MCF 10A (cell line): ENCODE measurements at regions not wholly inside any gene's neighbourhood (a gene's known extent, or its start where the extent isn't known, plus 50 kb on each side); places are given as distances from the start of the nearest gene placed in this dataset.

Experiments
- BruUV-seq: library from RNA; stranded (reverse); fragments of 400-500 nt; replicated peaks from 2 replicates; lab custom pipeline; 2021; lab: Mats Ljungman, UMichigan
- CTCF ChIA-PET: fragments of 300-600 bp; sonication (Branson Sonifier 250); formaldehyde crosslinking; extraction: SDS; loops from one replicate; lab custom pipeline; 2021; ENCODE audit warnings: antibody characterized with exemption, inconsistent platforms; lab: Yijun Ruan, JAX
- POLR2A ChIA-PET: fragments of 300-600, 350-650 bp; sonication (Branson Sonifier 250); formaldehyde crosslinking; extraction: SDS; loops from one replicate; lab custom pipeline; 2020; ENCODE audit warnings: antibody characterized with exemption, inconsistent platforms; lab: Yijun Ruan, JAX
- DNase-seq: peaks from one replicate; pipeline ENCODE4 v3.0.0-alpha.2; 2018; ENCODE audit not compliant: unreplicated experiment
- H3K27ac Mint-ChIP-seq: one replicate; pipeline ENCODE4 v1.8.0; 2022; ENCODE audit warnings: mild to moderate bottlenecking, low read depth, mixed read lengths; ENCODE audit not compliant: unreplicated experiment
- H3K27me3 Mint-ChIP-seq: one replicate; pipeline ENCODE4 v1.8.0; 2022; ENCODE audit warnings: mixed read lengths; ENCODE audit not compliant: insufficient read depth, unreplicated experiment
- H3K36me3 Mint-ChIP-seq: one replicate; pipeline ENCODE4 v1.8.0; 2022; ENCODE audit warnings: mild to moderate bottlenecking, moderate library complexity, mixed read lengths; ENCODE audit not compliant: insufficient read depth, unreplicated experiment
- H3K4me1 Mint-ChIP-seq: one replicate; pipeline ENCODE4 v1.8.0; 2022; ENCODE audit warnings: mixed read lengths; ENCODE audit not compliant: insufficient read depth, unreplicated experiment
- H3K4me3 Mint-ChIP-seq: one replicate; pipeline ENCODE4 v1.8.0; 2022; ENCODE audit warnings: mild to moderate bottlenecking, moderate library complexity, mixed read lengths; ENCODE audit not compliant: unreplicated experiment
- H3K9me3 Mint-ChIP-seq: one replicate; pipeline ENCODE4 v1.8.0; 2022; ENCODE audit warnings: mixed read lengths; ENCODE audit not compliant: unreplicated experiment
- intact Hi-C: fragments of 100-400 bp; cut with micrococcal nuclease; formaldehyde crosslinking; loops from 2 replicates; pipeline ENCODE4 v1.14.1; 2022
- TF ChIP-seq, protein P1 (sequence below): fragments of 200-600 bp; IDR thresholded peaks from one replicate; pipeline ENCODE4 v1.8.0; 2022; ENCODE audit warnings: antibody characterized with exemption, mild to moderate bottlenecking; ENCODE audit not compliant: unreplicated experiment

DNA sequence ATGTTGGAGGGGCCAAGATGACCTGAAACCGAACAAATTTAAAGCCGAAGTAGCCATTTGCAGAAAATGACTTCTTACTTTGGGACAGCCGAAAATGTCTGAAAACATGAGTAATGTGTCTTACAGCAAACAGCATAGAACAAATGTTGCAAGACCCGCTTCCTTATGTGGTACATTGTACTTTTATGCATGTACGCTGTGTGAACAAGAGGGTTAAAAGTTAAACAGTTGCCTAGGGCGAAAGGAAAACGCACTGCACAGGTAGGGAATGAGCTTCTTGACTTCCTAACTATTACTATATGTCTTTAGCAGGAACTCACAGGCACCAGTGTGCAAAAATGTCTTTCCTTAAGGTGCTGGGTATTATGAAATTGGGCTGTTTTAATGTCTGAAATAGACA, 303.5 kb upstream of the MGMT start:
- no TSS peak for BruUV-seq
- intact Hi-C loops = no loop called here
- ChIA-PET POLR2A (no interaction called here), CTCF (interaction anchor here (0.6 kb wide), 1 partner anchor 1864 kb away, joined by 3 read pairs; no protein-coding TSS in a partner anchor)
- H3K36me3 Mint-ChIP-seq = peaks cover 6% of the 10 kb centered on the region
- peaks cover 15% of the 10 kb centered on the region for H3K4me1 Mint-ChIP-seq
- no peak overlapping the region for H3K4me3 Mint-ChIP-seq
- H3K9me3 Mint-ChIP-seq = no peaks in the 10 kb centered on the region
- no peaks in the 10 kb centered on the region for H3K27me3 Mint-ChIP-seq
- no peak overlapping the region for H3K27ac Mint-ChIP-seq
- TF ChIP-seq, protein P1, sequence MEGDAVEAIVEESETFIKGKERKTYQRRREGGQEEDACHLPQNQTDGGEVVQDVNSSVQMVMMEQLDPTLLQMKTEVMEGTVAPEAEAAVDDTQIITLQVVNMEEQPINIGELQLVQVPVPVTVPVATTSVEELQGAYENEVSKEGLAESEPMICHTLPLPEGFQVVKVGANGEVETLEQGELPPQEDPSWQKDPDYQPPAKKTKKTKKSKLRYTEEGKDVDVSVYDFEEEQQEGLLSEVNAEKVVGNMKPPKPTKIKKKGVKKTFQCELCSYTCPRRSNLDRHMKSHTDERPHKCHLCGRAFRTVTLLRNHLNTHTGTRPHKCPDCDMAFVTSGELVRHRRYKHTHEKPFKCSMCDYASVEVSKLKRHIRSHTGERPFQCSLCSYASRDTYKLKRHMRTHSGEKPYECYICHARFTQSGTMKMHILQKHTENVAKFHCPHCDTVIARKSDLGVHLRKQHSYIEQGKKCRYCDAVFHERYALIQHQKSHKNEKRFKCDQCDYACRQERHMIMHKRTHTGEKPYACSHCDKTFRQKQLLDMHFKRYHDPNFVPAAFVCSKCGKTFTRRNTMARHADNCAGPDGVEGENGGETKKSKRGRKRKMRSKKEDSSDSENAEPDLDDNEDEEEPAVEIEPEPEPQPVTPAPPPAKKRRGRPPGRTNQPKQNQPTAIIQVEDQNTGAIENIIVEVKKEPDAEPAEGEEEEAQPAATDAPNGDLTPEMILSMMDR = no peak
- peak; percentile 88 for DNase-seq

DNA sequence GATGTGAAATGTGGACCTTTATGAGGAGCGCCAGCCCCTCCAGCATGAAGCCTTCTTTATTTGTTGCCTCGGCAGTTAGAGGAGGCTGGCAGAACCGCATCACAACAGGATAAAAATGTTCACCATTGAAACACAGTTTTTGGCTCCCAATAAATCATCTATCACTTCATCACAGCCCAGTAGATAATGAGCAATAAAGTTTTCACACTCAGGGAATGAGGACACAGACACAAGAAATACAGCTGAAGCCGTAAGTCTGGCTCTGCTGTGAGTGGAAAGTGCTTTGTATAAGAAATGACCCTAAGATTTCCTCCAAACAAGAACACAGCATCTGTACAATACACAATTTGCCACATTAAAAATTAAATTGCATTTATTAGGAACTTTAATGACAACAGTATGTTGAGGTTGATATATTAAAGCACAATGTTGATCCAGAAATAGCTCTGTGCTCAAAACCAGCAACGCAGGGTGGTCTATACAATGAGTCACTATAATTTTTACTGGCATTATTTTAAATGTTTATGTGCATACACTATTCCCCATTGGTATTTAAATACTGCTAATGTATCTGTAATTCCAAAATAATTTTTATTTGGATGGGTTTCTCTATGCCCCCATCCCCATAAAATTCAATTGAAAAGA, 301.8 kb upstream of the MGMT start:
- POLR2A ChIA-PET = interaction anchor here (0.7 to 1.5 kb wide), 3 partner anchors 27 to 113 kb away, joined by 3 read pairs; no protein-coding TSS in a partner anchor
- intact Hi-C loops = no loop called here
- H3K4me1 Mint-ChIP-seq = peaks cover 28% of the 10 kb centered on the region
- no peak overlapping the region for H3K27ac Mint-ChIP-seq
- H3K9me3 Mint-ChIP-seq = no peaks in the 10 kb centered on the region
- no TSS peak for BruUV-seq
- H3K4me3 Mint-ChIP-seq = no peak overlapping the region
- TF ChIP-seq, protein P1 = no peak
- no peaks in the 10 kb centered on the region for H3K27me3 Mint-ChIP-seq
- CTCF ChIA-PET = no interaction called here
- no peak for DNase-seq
- H3K36me3 Mint-ChIP-seq = peaks cover 6% of the 10 kb centered on the region

DNA sequence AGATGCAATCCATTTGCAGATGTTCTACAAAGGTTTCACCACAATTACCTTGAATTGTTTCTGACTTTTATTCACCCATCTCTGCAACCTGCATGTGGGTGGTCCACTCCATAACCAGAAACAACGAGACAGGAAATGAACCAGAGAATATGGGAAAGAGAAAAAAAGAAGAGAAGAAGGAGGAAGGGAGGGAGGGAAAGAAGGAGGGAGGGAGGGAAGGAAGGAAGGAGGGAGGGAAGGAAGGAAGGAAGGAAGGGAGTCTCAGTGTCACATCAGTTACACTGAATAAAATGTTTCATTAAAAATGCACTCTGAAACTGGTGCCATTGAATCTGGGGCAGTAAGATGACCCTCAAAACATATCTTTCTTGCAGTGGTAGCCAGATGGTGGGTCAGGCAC, 301.3 kb upstream of the MGMT start:
- intact Hi-C loops = no loop called here
- no peak for DNase-seq
- Mint-ChIP-seq H3K36me3 (peaks cover 6% of the 10 kb centered on the region), H3K4me1 (peaks cover 28% of the 10 kb centered on the region), H3K27ac (no peak overlapping the region), H3K9me3 (no peaks in the 10 kb centered on the region), H3K4me3 (no peak overlapping the region), H3K27me3 (no peaks in the 10 kb centered on the region)
- TF ChIP-seq, protein P1 = no peak
- ChIA-PET CTCF (no interaction called here), POLR2A (no interaction called here)
- no TSS peak for BruUV-seq

DNA sequence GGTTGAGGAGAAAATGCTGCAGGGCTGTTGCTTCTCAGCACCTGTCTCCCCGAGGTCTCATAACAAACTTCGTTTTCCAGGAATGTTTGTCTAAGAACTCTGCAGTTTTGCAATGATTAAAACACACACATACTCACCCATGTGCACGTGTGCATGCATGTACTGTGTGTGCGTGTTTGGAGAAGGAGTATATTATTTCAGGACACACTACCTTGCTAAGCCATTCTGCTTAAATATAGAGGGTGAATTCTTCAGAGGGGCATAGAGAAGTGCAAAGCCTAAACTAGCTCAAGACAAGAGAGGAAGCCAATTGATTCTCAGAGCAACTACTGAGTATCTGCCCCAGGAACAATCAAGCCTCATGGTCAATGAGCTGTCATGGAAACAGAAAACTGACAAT, 298.4 kb upstream of the MGMT start:
- H3K9me3 Mint-ChIP-seq = no peaks in the 10 kb centered on the region
- H3K4me3 Mint-ChIP-seq = no peak overlapping the region
- TF ChIP-seq, protein P1 = no peak
- peaks cover 6% of the 10 kb centered on the region for H3K36me3 Mint-ChIP-seq
- no peak for DNase-seq
- H3K4me1 Mint-ChIP-seq = peaks cover 15% of the 10 kb centered on the region
- H3K27me3 Mint-ChIP-seq = no peaks in the 10 kb centered on the region
- H3K27ac Mint-ChIP-seq = no peak overlapping the region
- CTCF ChIA-PET = no interaction called here
- intact Hi-C loops = no loop called here
- POLR2A ChIA-PET = interaction anchor here (1.0 to 1.4 kb wide), 2 partner anchors 21 to 82 kb away, joined by 3 to 5 read pairs; no protein-coding TSS in a partner anchor
- no TSS peak for BruUV-seq
